GM18508 (cell line): ENCODE measurements at regions not wholly inside any gene's neighbourhood (a gene's known extent, or its start where the extent isn't known, plus 50 kb on each side); places are given as distances from the start of the nearest gene placed in this dataset.
A peak's percentile ranks its signal among the peaks of the same experiment; 100 is the strongest.

Source experiments
- ATAC-seq: cut with Tn5 transposase; IDR thresholded peaks from one replicate; pipeline ENCODE4 v1.9.1; 2021; ENCODE audit warnings: moderate number of reproducible peaks; ENCODE audit not compliant: insufficient read depth, unreplicated experiment

DNA sequence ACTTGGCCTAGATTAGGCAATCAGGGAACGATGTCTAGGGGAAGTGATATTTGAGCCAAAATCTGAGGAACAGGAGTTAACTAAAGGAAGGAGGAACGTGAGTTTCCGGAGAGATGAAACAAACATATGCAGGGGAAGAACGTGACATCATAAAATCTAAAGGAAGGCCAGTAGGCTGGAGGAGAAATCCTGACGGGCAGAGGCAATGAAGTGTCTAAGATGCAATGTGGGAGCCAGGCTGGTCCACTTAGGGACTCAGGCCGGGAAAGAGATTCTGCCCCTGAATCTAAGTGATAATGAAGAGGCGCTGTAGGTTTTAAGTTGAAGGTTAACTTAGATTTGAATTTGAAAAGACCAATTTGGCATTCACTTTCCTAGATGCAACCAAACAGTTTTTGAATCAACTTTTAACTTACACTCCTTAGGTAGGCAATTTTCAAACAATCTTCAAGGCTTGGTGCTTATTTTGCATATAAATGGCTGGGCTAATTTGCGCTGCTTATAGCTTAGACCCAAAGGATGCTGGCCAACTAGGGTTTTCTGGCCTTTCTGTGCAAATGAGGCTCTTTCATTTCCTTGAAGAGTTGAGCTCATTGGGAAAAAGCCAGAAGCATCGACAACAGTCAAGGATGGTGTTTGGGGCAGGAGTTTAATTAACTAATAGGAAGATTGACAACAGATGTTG is 221.7 kb downstream of the SOX11 start:
- ATAC-seq: no peak

DNA sequence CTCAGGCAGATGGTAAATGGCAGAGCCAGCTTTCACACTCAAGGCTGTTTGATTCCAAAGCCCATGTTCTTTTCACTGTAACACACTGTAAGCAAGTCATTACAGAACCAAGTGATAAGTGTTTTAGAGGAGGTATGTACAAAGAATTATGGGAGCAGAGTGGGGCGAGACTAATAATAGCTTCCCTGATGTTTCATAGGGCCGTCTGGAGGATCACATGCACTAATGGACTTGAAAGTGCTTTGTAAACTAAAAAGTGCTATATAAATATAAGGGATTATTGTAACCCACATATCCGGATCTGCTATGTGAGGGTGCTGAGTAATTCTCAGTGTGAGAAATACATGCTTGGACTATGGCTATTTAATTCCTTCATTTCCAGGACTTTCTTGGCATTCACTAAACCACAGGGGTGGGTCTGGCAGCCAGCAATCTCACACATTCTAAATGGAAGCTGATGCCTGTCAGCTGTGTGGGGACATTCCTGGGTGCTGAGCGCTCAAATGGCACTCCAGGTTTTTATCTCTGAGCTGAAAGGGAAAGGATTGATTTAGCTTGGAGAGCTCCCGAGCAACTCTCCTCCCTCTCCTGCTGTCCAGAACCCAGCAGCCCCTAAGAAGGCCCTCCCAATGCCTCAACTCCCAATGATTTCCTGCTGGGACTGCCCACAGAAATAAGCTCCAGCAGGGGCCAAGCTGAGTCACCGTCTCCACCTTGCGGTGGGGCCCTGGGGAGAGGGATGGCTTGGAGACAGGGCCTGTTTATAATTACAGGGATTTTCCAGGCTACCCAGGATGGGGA is 222.8 kb downstream of the SOX11 start:
- ATAC-seq: no peak

DNA sequence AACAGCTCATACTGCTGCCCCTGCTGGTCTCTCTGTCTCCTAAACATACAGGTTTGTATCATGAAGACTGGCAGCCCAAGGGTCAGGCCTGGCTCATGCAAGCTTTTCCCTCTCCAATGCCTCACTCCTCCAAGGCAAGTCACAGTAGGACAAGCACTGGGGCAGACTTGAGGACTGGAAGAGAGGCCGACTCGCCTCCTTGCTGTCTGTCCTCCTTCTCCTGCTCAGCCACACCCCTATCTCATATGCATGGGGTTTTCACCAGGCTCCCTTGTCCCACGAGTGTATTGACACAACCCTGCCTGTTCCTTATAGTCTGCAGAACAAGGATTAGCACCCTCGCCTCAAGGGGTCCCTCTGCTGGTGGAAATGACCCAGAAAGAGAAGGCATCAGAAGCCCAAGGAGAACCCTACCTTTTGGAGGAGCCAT is 223.7 kb downstream of the SOX11 start:
- no peak for ATAC-seq

DNA sequence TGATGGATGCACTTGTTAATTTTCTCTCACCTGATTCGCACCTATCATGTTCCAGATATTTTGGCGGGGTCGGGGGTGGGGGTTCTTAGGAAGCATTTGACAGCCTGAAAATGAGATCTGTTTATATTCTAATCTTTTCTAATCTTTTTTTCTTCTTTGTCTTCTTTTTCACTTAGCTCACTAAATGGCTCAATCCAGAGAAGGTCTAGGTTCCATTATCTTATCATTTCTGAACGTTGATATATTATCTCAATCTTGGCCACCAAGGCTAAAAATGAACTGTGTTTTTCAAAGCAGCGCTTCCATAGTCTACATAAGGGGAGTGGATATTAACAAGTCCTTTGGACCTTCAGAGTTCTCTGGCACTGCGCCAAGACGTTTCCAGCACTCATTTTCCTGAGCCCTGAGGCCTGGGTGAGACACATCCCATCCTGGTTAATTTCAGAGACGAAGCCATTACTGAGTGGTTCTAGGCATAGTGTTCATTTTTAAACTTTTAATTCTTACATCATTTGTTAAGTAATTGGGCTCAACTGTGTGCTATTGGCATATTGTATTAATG is 229.0 kb downstream of the SOX11 start:
- no peak for ATAC-seq

DNA sequence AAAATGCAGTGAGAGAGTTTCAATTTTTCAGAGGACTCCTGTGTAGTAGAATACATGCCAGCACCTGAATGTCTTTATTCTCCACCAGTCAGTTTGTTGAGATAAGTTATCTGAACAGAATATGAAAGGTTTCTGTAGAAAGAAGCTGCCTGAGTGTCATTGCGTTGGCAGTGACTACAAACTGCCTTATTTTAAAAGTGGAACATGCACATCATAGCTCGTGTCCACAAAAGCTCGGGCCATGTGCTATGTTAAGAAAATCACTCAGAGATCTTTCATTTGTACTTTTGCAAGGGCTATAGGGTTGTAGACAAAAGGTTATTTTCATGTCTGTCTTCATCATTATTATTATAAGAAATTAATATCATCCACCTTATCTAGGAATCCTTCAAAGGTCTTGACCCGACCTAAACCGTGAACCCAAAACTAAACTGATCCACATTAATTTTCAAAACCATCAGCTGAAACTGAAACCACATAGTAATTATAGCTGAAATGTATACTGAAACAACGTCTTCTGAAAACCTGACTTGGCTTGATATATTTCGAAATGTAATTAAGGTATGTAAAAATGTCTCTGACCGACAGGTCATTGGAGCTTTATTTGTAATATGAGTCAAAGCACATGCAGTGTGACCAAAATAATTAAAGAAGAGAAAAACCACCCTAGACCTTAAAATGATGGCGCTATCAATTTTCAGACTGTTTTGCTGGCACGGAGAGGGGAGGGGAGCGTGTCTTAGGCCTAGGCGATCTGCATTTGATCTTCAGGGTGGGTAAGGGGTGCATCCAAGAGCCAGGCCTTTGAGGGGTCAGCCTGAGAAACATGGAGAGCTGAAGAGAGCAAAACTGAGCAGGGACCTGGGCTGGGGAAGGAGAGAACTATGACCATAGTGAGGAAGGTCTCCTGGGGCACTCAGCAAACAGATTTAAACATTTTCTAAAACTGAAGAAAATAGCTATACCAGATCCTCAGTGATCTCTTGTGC is 232.1 kb downstream of the SOX11 start:
- ATAC-seq: no peak

DNA sequence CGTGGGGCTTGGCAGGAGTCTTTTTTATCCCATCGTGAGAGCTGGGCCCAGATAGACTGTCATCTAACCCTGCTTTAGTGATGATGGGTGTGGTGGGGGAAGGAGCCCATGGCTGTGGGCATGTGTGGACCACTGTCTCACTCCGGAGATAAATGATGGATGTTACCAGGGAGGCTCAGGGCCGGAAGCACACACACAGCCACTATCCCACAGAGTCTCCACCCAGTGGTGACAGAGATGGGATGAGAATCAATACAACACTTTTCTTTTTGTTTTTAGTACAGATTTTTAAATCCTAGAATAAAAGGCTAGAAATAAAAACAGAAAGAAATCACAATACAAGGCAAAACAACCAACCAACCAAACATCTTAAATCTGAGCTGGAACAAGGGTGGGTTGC is 233.4 kb downstream of the SOX11 start:
- no peak for ATAC-seq

DNA sequence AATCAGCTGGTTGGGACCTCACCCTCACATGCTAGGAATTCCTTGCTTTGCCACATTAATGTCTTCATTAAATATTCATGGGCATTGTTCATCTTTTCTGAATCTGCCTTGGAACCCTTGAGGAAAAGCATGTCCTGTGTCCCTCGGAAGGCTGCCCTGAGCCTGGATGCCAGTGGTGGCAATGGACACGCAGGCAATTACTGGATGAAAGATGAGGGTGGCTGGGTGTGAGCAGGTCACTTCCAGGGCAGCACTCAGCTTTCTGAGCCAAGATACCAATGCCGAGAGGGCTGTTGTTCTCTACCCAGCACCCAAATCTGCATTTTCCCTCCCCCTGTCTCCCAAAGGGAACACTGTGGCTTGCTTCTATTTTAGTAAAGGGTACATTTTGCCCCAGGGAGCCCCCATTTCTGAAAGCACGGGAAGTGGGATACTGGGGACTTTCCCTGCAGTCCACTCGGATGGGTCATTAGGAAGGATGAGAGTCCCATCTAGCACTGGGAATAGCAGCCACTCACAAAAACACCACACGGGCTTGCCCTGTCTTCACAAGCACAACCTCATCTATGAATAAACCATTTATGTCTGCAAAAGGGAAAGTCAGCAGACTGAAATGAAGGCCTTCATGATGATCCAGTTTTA is 234.8 kb downstream of the SOX11 start:
- ATAC-seq: no peak

DNA sequence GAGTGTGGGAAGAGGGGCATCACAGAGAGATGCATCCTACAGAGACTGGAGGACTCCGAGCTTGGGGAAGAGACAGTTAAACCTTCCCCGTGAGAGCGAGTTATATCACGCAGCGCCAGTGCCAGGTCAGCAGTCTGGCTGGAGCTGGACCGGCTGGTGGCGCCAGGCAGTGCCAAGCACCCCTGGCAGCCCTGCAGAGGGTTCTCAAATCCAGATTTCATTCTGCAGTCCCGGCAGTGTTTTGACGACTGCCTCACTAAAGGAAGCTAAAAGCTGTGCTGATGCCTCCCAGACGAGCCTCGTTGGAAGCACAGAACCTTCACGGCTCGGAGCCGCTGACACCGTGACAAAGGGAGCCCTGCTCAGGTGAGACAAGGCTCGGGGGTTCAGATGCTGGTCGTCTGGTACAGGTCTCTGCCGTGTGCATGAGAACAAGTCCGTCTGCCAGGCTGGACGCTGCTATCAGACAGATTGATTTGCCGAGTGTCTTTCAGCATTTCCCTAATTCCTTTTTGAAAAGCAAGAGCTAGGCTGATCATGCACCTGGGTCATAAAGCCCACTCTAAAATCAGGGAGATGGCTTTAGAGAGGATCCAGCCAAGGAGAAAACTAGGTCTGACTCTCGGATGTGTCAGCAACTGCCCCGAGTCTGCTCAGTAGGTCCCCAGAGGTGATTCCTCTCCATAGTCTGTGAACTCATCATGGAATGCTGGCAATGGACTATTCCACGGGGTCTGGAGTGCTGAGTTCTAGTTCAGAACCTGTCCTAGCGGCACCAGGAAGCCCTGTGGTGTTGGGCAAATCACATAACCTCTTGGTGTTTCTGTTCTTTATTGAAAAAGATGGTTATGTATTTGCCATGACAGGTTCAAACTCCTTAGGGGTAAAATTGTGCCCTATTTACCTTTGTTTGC is 240.6 kb downstream of the SOX11 start:
- ATAC-seq: no peak

DNA sequence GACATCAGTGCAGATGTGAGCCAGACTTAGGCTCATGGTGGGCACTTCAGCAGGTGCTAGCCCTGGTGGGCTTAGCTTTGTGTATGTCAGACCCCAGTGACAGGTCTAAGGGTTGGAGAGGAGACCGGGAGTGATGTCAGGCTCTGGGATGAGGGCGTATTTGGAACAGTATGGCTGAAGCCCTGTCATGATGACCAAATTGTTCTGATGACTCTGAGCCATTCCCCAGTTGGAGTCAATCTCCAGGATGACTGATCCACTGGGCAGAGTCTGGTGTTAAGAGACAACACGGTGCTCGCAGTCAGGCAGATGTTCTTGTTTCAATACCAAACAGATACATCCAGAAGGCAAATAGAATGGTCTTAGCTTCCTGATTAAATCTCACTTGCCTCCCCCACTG is 241.5 kb downstream of the SOX11 start:
- ATAC-seq: no peak

DNA sequence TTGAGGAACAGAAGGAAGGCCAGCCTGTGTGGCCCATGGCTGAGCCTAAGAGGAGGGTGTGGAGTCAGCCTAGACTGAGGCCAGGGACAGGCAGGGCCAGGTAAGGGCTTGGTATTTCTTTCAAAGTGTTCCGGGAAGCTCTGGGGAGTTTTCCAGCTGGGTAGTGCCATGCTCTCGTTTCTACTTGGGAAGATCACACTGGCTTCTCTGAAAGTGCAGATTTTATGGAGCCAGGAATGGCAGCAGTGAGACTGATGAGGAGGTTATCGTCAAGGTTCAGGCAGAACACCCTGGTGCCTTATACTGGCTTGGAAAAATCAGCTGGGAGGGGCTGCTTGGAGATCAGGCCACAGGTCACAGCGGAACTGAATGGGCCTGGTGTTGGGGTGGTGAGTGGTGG is 245.1 kb downstream of the SOX11 start:
- no peak for ATAC-seq

DNA sequence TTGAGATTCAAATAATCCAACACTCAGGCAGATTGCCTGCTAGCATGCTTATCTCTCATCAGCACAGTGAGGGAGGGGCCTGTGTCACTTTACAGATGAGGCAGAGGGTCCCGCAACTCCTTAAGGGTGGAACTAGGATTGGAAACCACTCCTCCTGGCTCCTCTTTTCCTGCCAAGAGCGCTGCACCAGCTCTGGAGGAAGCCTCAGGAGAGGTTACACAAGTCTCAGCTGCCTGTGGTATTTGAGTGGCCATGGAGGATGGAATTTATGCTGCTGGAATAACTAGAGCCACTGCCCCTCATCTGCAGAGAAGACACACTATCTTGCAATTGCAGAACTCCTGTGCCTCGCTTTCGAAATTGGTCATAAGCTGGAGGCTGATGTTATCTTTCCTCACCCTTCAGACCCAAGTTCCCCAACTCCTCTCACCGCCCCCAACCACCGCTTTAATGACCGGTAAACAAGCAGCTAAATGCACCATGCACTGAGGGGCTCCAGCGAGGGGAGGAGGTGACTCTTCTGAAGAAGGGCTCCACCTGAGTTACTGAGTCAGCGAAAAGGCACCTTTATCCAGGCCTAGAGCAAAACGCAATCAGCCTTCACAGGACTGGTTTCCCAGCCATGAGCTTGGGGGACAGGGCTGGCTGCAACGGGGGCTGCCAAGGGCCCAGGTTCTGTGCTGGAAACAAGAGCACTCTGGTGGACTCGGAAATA is 245.8 kb downstream of the SOX11 start:
- no peak for ATAC-seq

DNA sequence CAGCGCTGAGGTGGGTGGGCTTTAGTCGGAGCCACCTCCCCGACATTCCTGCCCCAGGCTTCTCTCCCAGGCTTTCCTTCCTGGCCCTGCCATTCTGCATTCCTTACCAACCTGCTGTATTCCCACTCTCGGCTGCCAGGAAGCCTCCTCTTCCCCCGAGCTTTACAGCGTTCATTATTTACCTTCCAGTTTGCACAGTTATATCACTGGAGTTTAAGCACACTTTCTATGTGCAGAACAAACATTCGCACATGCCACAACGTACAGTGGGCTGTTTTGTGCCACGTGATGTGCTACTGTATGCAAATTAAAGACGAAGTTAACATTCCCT is 246.3 kb downstream of the SOX11 start:
- no peak for ATAC-seq

DNA sequence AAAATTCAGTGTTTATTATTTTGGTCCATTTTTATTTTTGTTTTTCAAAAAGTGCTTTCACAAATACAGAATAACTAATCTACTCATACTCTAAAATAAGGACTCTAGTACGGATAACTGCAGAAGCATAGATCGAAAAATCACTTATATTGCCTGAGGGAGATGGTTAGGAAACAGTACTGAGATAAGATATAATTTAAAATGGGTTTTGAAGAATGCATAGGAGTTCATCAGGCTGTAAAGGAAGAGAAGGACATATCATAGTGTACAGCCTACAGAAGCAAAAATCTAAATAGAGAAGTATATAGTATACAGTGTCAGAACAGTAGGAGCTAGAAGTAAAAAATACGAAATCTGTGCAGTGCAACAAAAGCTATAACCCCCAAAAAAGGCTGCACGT is 247.4 kb downstream of the SOX11 start:
- ATAC-seq: no peak

DNA sequence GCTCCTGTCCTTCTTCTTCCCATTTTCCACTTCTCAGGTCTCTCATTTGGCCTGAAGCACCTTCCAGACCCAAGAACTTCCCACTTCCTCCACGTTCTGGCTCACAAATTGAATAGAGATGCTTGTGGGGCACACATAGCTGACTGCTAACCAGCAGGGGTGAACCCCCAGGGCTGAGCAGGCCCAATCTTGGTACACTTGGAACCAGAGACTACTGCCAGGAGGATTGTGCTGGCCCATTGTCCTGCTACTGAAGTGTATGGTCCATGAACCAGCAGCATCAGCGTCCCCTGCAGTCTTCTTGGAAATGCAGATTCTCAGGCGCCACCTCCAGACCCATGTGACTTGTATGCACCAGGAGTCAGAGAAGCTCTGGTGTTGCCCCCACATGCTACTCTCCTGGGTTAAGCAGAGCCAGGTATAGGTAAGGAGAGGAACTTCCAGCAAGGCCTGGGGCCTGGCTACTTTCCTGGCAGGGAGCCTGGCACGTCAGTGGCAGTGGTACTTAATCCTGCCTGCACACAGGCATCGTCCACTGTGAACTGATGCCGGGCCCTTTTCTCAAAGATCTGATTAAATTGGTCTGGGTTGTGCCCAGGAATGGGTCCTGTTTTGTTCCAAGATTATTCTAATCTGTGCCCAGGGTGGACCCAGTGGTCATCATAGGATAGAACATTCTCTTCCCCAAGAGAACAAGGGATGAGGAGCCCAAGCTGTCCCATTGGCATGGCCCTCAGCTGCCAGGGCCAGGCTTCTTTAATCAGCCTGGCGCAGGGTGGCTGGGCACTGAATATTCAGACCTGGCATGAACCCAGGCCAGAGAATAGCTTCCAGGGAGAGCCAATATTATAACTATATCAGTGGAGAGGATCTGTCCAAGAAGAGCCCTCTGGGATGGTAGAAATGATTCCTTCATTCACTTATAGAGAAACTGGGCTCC is 248.7 kb downstream of the SOX11 start:
- no peak for ATAC-seq

DNA sequence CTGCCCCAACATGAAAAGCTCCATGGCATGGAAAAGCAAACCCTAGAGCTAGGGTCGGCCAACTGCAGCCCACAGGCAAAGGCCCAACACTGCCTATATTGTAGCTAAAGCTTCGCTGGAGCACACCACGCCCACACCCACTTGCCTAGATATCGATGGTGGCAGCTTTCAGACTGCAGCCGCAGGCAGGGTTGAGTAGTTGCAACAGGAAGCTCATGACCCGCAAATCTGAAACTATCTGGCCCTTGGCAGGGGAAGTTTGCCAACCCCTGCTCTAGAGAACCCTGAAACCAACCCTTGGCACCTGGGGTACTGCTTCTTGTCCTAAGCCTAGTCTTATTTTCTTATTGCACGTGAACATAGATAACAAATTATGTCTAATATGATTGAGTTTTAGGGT is 250.0 kb downstream of the SOX11 start:
- ATAC-seq: peak; percentile 57

DNA sequence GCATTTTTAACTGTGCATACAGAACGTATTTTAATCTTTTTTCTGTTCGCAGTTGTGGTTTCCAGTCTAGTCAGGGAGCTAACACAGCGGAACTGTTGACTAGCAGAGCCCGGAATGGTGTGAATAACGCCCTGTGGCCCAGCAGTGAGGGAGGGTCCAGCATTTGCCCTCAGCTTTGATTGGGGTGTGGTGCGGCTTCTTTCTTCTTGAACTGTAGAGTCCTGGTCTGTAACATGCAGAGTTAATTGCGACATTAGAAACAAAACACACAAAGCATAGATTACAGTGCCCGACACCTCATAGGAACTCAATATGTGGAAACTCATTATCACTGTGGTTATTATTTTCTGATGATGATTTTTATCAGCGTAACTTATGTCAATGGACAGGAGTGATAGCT is 253.6 kb downstream of the SOX11 start:
- no peak for ATAC-seq
